GM19351 (cell line): ENCODE measurements at regions not wholly inside any gene's neighbourhood (a gene's known extent, or its start where the extent isn't known, plus 50 kb on each side); places are given as distances from the start of the nearest gene placed in this dataset.

Experiments
- ATAC-seq: cut with Tn5 transposase; IDR thresholded peaks from one replicate; pipeline ENCODE4 v1.9.1; 2021; ENCODE audit warnings: mild to moderate bottlenecking, moderate library complexity; ENCODE audit not compliant: unreplicated experiment

- ATAC-seq = no peak
These were observed 72.3 kb downstream of the FAM76B start for GRCh38 chr11:95717314-95717713.

GRCh38 chr11:95716266-95716665 is 73.3 kb downstream of the FAM76B start:
- ATAC-seq = peak; percentile 1

DNA sequence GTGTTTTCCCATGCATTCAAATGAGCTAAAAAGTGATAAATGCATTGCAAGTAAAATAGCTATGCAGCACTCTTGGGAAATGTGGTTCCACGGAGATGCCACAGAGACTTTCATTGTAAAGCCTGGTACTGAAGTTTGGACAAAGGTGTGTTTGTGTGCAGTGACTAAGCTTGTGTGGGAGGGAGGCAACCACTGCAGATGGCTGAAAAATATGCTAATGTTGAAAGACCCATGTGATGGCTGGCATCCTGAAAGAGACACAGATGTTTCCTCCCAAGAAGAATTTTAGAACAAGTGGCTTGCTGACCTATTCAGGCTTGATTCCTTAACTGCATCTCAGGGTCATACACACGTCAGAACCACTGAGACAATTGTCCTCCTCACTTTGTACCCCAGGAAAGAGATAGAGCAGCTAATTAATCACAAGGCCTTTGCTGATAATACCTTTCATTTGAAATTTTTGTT is 73.8 kb downstream of the FAM76B start:
- ATAC-seq = peak; percentile 80

DNA sequence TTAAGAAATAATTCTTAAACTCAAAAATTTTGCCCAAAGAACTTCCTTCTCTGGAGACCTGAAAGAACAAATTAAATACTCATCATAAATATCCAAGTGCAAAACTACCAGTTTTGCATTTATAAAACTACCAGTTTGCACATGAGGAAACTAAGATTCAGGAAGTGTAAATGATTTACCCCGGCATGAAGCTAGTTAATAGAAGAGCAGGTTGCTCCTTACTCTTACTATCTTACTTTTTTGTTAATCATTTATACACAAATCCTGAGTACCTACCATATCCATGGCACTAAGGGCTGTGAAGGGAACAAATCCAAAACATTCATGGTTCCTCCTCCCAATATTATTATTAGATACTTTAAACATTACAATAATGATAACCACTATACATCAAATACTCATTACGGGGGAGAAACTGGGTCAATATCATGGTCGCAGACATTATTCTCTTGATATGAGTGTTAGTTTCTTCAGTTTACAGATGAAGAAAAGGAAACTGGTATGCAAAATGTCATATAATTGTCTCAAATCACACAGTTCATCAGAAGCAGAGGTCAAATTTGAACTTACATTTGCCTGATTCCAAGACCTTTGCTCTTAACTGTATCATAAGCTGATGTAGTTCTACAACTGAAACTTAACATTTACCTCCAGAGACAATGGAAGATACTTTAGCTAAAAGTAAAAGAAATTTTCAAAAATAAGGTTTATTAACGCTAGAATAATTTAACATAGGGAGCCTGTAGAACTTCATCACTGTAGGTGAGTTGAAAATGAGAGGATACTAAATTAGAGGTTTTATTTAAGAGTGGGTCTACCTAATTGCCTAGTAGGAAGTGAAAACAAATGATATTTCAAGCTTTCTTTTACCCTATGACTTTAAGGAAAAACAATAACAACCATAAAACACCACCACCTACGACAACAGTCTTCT is 74.5 kb downstream of the FAM76B start:
- ATAC-seq = no peak

GRCh38 chr11:95713428-95713827 is 76.2 kb downstream of the FAM76B start:
- ATAC-seq = no peak

DNA sequence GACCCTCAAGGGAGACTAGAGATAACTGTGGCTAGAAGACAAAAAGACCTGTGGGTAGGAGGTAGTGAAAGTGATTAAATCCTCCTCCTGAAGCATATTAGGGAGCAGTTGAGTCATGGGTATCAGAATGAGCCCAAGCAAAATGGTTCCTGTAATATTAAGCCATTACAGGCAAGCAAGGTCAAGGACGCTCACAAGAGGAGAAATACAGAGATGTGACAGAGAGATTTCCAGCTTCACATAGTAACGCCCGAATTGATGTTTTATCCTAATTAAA is 77.7 kb downstream of the FAM76B start:
- ATAC-seq = peak; percentile 27

DNA sequence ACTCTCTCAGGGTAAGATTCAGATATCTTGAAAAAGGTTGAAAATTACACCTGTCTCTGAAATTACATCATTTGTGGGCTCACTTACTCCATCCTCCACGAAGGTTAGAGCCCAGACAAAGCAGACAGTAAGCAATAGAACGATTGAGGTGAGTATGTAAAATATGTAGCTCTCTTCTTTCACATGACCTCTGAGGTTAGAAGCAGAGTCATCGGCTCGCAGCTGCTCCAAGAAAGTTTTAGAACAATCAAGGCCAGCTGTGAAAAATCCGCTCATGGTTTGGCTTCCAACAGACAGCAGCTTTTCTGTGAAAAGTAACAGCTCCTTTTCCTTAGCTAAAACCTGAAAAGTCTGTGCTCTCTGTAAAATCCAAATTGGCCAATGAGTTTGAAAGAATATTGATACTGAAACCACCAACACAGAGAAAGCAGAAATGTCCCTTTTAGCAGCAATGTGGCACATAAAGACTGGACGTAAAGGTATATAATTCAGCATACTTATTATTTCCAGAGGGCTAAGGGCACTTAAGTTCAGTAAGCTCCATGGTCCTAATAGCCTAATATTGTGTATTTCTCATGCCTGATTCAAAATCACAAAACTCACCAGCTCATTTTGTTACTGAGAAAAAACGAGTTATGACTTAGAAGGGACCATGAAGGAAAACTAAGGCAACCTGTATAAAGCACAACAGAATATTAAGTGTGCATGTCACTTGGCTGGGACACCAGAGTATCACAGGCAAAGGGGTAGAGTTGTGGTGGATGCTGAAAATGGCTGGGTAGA is 78.2 kb downstream of the FAM76B start:
- ATAC-seq = peak; percentile 34

DNA sequence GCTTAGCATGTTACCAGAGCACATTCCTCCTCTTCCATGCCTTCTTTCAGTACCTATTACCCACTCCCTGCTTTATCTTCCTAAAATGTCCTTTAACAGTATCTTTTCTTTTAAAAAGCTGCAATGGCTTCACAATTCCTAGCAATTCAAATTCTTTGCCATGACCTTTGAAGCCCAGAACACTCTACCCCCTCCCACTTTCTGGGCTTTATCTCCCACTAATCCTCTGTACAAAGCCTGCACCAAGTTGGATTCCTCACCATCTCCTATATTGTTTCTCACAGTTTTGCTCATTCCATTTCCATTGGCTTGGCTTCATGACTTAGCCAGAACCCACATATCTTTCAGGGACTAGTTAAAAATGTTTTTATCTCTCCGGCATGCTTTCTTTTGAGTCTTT is 80.9 kb downstream of the FAM76B start:
- no peak for ATAC-seq

DNA sequence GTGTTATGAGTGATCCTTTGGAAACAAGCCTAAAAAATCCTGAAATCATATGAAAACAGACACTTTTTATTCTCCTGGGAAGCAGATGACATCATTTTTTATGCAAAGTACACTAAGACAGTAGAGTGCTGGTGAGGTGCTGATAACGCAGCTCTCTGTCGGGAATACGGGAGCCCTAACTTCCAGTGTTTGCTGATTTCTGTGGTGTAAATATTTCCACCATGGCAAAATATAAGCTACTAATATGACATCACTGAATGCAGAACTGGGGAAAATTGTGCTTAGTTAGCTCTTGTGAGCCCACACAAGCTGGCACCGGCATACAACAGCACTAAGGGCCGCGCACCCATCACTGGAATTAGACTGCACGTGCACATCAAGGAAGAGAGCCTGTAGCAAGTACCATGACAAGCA is 82.6 kb downstream of the FAM76B start:
- no peak for ATAC-seq

DNA sequence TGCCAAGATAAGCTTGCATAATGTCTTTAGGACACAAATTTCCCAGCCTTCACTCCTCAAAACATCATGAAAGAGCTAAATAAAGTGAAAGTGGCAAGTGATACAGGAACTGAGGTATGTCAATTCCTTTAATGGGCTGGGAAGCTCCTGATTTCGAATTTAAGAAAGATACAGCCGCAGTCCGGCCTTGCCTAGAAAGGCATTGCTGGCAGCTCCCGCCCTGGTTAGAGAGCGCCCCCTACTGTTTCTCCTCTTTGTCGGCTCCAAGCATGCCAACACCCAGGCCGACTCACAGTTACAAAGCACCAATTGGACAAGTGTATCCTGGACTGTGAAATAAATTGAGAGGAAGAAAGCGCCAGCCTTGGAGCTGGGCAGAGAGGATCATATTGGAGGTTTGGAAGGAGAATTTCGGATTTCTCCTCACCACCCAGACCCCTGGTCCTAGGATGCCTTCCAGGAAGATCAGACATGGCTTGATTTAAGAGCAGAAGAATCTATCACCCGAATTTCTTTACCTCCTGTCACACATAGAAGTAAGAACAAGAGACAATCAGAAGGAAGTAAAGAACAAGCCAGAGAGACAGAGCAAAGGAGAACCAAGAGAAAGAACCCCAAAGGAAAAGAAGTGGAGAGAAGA is 84.0 kb downstream of the FAM76B start:
- peak; percentile 87 for ATAC-seq

GRCh38 chr11:95704865-95705264 is 84.7 kb downstream of the FAM76B start:
- ATAC-seq = no peak

DNA sequence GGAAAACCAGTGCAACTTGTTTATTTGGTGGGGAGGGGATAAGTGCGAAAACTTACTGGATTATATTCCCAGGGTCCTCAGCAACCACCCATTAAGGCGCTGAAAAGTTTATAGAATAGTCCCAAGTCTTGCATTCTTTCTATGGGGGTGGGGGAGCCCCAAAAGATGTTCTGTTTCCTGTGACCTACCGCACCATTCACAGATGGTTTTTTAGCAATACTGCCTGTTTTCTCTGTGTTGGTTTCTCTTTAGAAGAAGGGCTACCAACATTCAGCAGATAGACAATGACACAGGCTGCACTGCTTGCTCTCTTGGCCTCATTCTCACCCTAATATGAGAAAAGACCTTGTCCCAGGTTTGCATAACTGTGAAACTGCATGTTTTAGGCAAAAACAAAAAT is 86.5 kb downstream of the FAM76B start:
- ATAC-seq = peak; percentile 38

DNA sequence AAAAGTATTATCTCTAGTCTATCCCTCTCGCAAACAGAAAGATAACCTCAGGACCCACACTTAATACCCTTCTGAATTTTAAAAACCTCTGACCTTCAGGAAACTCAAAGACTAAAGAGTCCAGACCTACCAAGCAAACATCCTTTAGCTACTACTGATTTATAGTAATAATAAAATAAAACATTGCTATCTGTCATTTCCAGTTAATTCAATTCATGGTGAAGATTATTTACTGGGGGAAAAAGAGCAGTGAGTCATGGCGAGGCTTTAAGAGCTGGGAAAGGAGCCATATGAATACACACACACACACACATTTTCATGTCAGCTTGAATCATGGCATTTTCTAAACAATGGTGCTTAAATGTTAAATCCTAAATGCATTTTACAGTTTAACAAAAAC is 87.1 kb downstream of the FAM76B start:
- ATAC-seq = no peak

- ATAC-seq = peak; percentile 37
These were observed 89.1 kb downstream of the FAM76B start for GRCh38 chr11:95700471-95700817.

DNA sequence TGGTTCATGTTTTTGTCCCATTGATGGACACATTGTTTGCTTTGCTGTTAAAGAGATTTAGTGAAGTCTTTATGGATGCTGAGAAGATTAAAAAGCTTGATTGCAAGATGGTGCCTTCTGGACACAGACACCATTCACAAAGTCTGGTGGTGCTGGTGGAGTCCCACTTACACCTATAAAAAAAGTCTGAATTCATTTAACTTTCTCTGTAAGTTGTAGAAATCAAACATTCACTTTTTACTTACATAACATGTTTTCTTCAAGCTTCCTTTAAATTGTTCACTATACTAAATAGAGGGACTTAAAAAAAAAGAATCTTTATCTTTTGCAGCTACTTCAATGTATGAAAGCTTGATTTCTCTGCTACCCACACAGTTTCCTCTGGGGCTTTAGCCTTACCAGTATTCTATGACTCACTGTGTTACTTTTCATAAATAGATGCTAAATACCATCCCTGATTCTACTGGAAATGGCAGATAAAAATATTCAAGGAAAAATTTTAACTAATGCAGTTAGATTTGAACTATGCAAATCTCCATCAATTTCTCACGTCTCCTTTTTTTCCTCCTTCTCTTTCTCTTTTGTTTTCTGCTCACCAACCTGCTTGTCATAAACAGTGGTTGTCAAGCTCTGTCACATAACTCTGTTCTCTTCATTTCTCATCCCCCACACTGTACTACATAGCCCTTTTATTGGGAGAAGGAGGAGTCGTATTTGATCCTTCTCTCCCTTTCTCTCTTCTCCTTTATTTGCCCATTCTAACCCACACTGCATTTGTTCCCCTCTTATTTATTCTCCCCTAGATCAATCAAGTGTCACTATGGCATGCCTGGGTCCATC is 89.7 kb downstream of the FAM76B start:
- ATAC-seq = peak; percentile 47

GRCh38 chr11:95698676-95699557 is 90.7 kb downstream of the FAM76B start:
- ATAC-seq = no peak

DNA sequence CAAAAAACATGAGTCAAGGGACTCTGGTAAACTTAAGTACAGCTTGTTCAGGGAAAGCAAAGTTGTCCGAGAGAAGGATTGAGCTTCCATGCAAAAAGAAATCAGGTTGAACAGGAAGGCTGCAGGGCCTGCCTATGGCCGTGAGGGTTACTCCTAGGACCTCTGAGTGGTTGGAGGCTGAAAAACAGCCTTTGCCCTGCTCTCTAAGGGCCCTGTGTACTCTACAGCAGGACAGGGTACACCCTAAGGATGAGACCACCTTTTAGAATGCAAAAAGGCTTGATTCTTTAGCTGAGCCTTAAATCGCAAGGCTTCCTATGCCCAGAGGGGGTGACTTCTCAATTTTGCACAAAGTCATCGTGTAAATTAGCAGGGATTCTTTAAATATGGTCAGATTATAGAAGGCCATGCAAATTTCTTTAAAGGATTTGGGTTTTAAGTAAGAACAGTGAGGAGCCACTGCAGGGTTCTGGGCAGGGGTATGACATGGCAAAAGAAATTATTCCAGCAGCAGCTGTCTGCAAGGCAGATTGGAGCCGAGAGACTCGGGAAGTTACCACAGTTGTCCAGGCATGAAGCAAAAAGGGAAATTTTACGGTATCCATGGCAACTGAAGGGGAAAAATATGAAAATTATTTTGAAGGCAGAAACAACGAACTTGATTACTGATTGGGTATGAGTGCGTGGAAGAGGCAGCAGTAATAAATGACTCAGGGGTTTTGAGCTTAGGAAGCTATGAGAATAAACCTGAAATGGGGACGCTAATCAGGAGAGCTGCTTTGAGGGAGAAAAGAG is 91.8 kb downstream of the FAM76B start:
- ATAC-seq = no peak

- no peak for ATAC-seq
These were observed 94.4 kb downstream of the FAM76B start for GRCh38 chr11:95695181-95695580.

- ATAC-seq = no peak
These were observed 96.3 kb downstream of the FAM76B start for GRCh38 chr11:95693298-95693697.
